ENCODE measurements at regions not wholly inside any gene's neighbourhood (a gene's known extent, or its start where the extent isn't known, plus 50 kb on each side); places are given as distances from the start of the nearest gene placed in this dataset.

- ChIA-PET SMC1A (ENCODE audit: uncharacterized antibody, unreplicated experiment) (no interaction called here), RAD21 (ENCODE audit: unreplicated experiment) (no interaction called here), CTCF (no interaction called here), POLR2A (no interaction called here)
- Histone ChIP-seq H4K20me1 (ENCODE audit: control insufficient read depth, insufficient read depth) (no peaks in the 10 kb centered on the region), H3K4me3 (no peak overlapping the region), H2AFZ (ENCODE audit: control insufficient read depth, low read depth, low read length) (no peak overlapping the region), H3K4me1 (ENCODE audit: control insufficient read depth, insufficient read depth, low read length) (no peaks in the 10 kb centered on the region), H3K27ac (ENCODE audit: control insufficient read depth, insufficient read depth) (no peak overlapping the region), H3K9ac (ENCODE audit: control insufficient read depth, insufficient read depth, low read length) (no peak overlapping the region), H3K4me2 (ENCODE audit: control insufficient read depth, insufficient read depth) (no peak overlapping the region), H3K79me2 (ENCODE audit: control insufficient read depth, insufficient read depth, low read length) (no peaks in the 10 kb centered on the region), H3K36me3 (ENCODE audit: control insufficient read depth in 2 of 2, insufficient read depth in 2 of 2, low read length in 1 of 2) (no peaks in the 10 kb centered on the region), H3K9me3 (replicated peaks; ENCODE audit: control insufficient read depth, insufficient read depth, low read length) (no peaks in the 10 kb centered on the region), H3K27me3 (replicated peaks in 1 of 2; ENCODE audit: control insufficient read depth in 2 of 2, insufficient read depth in 2 of 2, low read length in 1 of 2) (no peaks in the 10 kb centered on the region)
- no peak for DNase-seq (ENCODE audit: low read depth, low spot score)
- intact Hi-C loops (cut with micrococcal nuclease; ENCODE audit: unreplicated experiment) (no loop called here), in situ Hi-C loops (cut with MboI) (no loop called here)
- no peak for ATAC-seq
- BruUV-seq (replicated peaks) = no TSS peak
- FAIRE-seq = no peak
- TF ChIP-seq MAX (IDR thresholded peaks at IDR 0.05; ENCODE audit: low read depth, low read length) (no peak), SMARCA5 (IDR thresholded peaks at IDR 0.05) (no peak), NBN (IDR thresholded peaks at IDR 0.05) (no peak), BACH1 (IDR thresholded peaks at IDR 0.05; ENCODE audit: borderline replicate concordance) (no peak), E4F1 (IDR thresholded peaks at IDR 0.05; ENCODE audit: borderline replicate concordance, partially characterized antibody) (no peak), ETV6 (conservative IDR thresholded peaks at IDR 0.05 in 1 of 2, IDR thresholded peaks at IDR 0.05 in 1 of 2; ENCODE audit: borderline replicate concordance in 1 of 2, low read depth in 1 of 2) (no peak), TCF7 (IDR thresholded peaks at IDR 0.05; ENCODE audit: borderline replicate concordance) (no peak), CUX1 (IDR thresholded peaks at IDR 0.05; ENCODE audit: insufficient replicate concordance, low read depth, low read length) (no peak), MEF2A (IDR thresholded peaks at IDR 0.05; ENCODE audit: insufficient read depth, low read depth, low read length) (no peak), SP1 (IDR thresholded peaks at IDR 0.05; ENCODE audit: low read depth, low read length) (no peak), CREM (IDR thresholded peaks at IDR 0.05; ENCODE audit: low read depth) (no peak), ZSCAN29 (IDR thresholded peaks at IDR 0.05) (no peak)
- TF ChIP-seq, protein P1, sequence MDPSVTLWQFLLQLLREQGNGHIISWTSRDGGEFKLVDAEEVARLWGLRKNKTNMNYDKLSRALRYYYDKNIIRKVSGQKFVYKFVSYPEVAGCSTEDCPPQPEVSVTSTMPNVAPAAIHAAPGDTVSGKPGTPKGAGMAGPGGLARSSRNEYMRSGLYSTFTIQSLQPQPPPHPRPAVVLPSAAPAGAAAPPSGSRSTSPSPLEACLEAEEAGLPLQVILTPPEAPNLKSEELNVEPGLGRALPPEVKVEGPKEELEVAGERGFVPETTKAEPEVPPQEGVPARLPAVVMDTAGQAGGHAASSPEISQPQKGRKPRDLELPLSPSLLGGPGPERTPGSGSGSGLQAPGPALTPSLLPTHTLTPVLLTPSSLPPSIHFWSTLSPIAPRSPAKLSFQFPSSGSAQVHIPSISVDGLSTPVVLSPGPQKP (IDR thresholded peaks at IDR 0.05; ENCODE audit: low read depth, low read length) = no peak
- TF ChIP-seq, protein P2, sequence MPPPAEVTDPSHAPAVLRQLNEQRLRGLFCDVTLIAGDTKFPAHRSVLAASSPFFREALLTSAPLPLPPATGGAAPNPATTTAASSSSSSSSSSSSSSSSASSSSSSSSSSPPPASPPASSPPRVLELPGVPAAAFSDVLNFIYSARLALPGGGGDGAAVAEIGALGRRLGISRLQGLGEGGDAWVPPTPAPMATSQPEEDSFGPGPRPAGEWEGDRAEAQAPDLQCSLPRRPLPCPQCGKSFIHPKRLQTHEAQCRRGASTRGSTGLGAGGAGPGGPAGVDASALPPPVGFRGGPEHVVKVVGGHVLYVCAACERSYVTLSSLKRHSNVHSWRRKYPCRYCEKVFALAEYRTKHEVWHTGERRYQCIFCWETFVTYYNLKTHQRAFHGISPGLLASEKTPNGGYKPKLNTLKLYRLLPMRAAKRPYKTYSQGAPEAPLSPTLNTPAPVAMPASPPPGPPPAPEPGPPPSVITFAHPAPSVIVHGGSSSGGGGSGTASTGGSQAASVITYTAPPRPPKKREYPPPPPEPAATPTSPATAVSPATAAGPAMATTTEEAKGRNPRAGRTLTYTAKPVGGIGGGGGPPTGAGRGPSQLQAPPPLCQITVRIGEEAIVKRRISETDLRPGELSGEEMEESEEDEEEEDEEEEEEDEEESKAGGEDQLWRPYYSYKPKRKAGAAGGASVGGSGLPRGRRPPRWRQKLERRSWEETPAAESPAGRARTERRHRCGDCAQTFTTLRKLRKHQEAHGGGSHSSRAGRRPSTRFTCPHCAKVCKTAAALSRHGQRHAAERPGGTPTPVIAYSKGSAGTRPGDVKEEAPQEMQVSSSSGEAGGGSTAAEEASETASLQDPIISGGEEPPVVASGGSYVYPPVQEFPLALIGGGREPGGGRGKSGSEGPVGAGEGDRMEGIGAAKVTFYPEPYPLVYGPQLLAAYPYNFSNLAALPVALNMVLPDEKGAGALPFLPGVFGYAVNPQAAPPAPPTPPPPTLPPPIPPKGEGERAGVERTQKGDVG (CRISPR knock-in tag; IDR thresholded peaks at IDR 0.05) = no peak
Measured at GRCh38 chr3:165607221-165607620, 230.0 kb downstream of the BCHE start.

All from GM12878 (cell line).